GM18526 (cell line): ENCODE measurements at regions not wholly inside any gene's neighbourhood (a gene's known extent, or its start where the extent isn't known, plus 50 kb on each side); places are given as distances from the start of the nearest gene placed in this dataset.

Experiments
- POLR2A ChIP-seq: IDR thresholded peaks from 3 replicates; pipeline ENCODE4 v1.6.1; 2011; ENCODE audit not compliant: insufficient read length; ENCODE audit errors: extremely low read depth

DNA sequence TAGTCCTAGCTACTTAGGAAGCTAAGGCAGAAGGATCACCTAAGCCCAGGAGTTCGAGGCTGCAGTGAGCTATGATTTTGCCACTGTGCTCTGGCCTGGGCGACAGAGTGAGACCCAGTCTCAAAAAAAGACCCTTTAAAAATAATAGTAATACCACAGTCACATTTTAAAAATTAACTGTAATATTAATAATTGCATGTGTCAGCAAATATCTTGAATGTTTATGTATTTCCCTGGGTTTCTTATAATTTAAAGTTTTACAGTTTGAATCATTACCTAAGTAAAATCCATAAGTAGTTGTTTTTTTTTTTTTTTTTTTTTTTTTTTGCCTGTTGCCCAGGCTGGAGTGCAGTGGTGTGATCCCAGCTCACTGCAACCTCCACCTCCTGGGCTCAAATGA lies 69.2 kb downstream of the LYZL2 start:
- no peak for TF ChIP-seq POLR2A

DNA sequence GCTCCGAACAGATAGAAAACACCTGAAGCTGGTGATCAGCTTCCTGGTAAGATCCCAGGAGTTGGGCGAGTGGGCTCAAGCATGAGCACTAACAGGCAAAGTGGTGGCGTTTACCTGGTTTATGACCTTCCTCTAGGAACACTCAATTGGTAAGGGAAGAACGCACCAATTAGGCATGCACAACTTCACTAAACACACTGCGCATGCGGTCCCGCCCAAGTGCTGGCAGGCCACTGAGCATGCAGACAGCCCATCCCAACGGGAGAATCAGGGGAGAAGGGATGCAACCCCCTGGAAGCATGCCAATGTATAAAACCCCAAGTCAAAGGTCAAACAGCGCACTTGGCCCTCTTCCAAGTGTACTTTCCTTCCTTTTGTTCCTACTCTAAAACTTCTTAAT lies 70.4 kb downstream of the LYZL2 start:
- no peak for TF ChIP-seq POLR2A

DNA sequence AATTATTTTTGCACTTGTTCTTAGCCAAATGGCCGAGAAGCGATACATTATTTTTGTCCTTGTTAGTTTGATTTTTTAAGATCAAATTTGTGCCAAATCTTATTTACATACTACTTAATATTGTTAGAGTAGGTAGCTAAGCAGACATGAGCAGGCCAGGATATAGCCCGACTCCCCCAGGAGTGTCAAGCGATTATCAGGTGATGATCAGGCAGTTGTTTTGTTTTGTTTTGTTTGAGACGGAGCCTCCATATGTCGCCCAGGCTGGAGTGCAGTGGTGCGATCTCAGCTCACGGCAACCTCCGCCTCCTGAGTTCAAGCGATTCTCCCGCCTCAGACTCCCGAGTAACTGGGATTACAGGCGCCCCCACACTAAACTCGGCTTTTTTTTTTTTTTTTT lies 71.1 kb downstream of the LYZL2 start:
- no peak for TF ChIP-seq POLR2A

DNA sequence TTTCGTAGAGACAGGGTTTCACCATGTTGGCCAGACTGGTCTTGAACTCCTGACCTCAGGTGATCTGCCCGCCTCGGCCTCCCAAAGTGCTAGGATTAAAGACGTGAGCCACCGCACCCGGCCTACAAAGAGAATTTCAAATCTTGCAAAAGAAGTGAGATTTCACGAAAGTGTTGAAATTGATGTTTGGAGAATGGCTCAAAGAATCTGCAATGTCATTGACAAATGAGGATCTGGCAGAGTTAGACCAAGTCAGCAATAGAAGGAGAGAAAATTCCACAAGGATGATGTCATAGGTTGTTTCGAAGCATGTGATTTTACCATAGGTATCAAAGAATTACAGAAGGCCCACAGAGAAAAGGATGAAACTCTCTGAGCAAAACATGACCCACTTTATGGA lies 71.7 kb downstream of the LYZL2 start:
- no peak for TF ChIP-seq POLR2A

DNA sequence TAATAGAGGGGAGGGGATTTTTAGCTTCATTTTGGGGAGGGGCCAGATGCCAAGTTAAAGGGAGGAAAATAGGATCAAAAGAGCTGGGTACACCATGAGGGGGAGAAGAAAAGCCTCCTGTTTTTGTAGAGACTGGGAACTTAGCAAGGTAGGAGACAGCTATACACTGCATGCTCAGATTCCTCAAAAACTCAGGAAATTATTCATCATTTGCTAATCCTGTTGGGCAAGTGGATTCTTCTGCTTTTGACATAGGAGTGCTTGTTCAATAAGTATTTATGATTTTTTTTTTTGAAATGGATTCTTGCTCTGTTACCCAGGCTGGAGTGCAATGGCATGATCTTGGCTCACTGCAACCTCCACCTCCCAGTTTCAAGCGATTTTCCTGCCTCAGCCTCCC lies 73.4 kb downstream of the LYZL2 start:
- TF ChIP-seq POLR2A: no peak

DNA sequence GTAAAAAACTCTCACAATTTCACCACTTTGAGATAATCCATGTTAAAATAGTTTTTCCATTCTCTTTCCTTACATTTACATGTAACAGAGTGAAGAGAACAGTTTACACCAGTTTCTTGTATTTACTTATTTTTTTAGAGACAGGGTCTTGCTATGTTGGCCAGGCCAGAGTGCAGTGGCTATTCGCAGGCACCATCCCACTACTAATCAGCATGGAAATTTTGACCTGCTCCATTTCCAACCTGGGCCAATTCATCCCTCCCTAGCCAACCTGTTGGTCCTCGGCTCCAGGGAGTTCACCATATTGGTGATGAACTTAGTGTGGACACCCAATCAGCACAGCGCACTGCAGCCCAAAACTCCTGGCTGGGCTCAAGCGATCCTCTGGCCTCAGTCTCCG lies 74.1 kb downstream of the LYZL2 start:
- TF ChIP-seq POLR2A: no peak

DNA sequence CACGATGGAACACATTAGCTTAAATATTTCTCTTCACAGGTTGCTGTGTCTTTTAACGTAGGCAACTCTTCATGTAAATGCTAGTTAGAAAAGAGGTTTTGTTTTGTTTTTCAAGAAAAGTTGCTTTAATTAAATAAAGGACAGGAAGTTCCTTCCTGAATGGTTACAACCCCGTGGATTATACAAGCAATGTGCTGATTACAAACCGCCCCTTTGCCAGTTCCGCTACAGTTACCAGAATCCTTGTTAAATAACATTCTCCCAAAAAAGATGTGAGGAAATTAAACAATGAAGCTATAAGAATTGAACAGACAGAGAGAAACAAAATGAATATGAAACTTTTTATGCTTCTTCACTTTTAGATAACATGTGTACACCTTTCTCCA lies 75.1 kb downstream of the LYZL2 start:
- no peak for TF ChIP-seq POLR2A

DNA sequence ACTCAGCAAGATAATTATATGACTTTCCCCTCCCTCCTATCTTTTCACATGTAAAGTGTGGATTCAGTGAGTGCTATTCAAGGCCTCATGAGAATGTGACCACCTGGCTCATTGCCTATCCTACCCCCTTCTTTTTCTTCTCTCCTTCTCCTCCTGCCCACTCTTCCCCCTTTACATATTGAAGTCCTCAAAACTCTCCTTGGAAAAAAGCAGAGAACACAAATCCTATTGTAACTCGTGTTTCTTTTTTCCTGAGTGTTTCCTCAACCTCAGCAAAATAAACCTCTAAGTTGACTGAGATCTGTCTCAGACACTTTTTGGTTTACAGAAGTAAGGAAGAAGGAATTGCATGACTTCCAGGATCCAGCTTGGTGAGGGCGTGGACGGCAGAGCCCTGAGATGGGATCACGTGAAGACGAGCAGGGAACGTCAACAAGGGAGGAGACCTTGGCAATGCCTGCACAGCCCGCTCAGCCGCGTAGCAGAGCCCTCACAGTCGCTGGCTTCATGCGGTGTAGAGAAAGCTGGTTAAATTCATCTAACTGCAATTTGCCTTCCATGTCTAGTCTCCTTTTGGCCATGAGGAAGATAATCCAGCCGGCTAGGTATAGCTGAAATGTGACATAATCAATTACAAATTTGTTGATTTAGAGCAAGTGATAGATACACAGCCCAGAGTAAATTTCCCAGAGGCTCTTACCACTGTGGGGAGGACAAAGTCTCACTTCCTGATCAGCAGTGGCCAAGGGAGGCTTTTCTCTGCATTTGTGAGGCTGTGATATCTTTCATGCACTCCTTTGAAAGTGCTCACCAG lies 75.7 kb downstream of the LYZL2 start:
- TF ChIP-seq POLR2A: no peak

DNA sequence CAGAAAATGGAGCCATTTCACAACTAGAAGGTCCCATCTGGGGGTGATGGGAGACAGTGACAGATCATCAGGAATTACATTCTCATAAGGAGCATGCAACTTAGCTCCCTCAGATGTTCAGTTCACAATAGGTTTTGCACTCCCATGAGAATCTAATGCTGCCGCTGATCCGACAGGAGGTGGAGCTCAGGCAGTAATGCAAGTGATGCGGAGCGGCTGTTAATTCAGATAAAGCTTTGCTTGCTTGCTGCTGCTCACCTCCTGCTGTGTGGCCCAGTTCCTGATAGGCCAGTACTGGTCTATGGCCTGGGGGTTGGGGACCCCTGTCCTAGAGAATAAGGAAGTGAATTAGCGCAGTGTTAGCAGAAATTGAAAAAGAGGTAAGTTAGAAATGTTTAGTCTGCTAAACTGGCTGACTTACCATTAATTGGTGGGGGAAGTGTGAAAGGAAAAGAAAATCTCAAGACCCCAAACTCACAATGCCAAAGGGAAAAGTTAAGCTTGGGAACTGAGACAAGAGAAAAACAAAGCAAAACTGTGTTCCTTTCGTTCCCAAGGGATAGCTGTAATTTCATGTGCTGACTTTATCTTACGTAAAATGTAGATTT lies 76.4 kb downstream of the LYZL2 start:
- TF ChIP-seq POLR2A: no peak

DNA sequence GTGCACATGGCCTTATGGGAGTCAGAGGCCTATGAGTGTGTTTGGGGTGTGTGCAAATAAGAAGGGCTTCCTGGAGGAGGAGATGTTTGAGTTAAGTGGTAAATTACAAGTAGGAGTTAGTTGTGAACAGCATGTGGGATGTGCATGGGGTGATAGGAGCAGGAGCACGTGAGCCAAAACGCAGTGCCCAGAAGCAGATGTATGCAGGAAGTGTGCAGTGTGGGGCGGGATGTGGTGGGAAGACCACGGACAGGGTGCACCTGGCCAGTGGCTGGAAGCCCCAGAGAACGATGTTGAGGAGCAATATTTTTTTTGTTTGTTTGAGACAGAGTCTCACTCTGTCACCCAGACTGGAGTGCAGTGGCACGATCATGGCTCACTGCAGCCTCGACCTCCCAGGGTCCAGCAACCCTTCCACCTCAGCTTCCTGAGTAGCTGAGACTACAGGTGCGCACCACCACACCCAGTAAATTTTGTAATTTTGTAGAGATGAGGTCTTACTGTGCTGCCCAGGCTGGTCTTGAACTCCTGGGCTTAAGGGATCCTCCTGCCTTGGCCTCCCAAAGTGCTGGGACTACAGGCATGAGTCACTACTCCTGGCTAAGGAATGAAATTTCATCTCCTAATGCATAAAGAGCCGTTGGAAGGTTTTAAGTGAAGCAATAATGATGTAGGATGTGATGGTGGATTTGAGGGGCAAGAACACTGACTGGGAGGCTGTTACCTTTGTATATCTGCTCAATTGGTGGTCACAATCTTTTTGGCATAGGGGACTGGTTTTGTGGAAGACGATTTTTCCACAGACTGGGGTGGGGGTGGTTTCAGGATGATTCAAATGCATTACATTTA lies 78.4 kb downstream of the LYZL2 start:
- no peak for TF ChIP-seq POLR2A

DNA sequence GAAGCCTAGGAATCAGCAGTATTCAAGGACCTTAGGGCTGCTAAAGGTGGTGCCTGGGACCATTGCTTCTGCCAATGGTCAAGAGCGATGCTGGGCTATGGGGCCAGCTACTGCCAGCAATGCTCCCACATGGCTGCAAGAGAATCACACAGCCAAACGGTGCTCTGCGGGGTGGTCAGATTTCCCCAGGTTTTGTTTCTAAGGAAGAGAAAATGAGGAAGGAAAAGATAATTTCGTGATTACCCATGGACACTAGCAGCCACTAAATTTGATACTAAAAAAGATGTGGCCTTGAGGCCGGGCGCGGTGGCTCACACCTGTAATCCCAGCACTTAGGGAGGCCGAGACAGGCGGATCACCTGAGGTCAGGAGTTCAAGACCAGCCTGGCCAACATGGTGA lies 83.0 kb downstream of the LYZL2 start:
- no peak for TF ChIP-seq POLR2A

DNA sequence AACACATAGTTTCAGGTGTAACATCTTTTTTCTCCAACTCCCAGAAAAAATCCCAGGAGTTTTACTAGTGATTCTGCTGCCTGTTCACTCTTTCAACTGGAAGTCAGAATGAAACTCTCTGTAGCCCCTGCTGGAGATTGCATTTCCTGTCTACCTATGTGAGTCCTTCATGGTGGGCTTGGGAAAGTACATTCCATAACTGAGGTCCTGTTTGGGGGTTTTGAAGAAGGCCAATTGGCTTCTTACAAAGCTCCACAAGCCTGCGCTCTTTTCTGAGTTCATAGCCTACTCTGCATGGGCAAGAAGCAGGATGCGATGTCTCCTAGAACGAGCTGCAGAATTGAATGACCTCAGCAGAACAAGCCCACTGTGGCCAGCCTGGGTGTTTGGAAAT lies 86.7 kb downstream of the LYZL2 start:
- TF ChIP-seq POLR2A: no peak

DNA sequence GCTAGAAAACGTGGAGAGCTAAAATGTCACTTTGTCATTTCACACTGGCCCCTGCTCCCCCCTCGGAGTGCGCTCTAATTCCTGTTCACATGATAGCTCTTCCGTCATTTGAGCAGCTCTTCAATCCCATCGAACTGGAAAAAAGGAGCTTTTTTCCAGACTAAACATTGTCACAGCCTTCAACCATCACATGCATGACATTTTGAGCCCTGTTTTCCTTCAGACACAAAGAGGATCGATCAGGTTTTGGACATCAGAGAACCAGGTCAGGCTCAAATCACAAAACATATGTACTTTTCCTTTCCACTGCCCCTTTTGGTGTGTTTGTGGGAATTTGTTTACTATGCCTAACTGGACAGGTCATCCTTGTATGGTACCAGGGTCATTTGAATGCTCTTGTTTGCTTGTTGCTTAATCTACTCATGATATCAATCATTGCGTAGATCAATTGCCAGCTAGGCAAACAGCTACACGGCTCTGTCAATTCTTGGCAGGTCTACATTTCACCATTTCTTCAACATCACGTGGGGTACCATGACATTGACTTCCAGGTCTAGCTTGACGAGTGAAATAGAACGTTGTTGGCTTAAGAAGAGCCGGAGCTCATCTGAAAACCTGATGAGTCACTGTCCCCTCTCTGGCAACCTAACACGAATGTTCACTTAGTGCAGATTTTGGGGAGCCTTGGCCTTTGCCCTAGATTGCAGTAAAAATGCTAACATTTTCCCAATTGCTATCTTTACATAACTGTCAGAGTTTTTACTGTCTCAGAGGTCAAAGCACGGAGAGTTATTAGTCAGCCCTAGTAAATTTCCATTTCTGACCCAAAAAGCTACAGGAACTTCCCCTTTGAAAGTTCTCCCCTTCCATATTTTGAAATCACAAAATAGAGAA lies 87.3 kb downstream of the LYZL2 start:
- no peak for TF ChIP-seq POLR2A

DNA sequence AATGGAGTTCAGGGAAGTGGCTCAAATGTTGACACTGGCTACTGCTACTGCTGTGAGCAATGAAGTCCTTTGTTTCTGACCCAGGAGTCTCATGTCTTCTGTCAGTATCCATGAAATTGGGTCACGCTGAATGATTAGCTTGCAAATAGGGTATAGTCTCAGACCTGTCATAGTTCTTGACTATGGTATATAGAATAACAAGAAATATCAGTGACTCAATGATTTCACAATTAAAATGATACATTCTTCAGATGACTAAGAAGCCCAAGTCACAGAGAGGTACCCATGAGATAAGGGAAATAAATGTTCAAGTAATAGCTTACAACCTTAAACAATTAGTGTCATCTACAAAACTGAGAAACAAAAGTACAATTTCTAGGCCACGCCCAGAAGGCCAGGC lies 89.3 kb downstream of the LYZL2 start:
- TF ChIP-seq POLR2A: no peak

DNA sequence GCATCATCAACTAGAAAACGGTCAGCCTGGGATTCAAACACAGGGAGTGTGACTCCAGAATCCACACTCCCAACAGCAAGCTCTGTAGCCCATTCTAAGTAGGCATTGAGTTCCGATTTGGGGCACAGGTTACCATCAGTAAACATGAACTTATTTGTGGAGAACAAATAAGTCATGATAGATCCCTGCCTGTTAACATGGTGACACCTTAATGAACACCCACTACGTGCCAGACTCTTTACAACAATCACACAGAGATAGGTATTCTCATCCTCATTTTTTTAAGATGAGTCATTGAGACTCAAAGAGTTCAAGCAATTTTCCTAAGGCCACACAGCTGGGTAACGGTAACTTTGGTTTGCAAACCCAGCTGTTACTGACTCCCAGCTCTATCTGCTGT lies 91.5 kb downstream of the LYZL2 start:
- TF ChIP-seq POLR2A: no peak

DNA sequence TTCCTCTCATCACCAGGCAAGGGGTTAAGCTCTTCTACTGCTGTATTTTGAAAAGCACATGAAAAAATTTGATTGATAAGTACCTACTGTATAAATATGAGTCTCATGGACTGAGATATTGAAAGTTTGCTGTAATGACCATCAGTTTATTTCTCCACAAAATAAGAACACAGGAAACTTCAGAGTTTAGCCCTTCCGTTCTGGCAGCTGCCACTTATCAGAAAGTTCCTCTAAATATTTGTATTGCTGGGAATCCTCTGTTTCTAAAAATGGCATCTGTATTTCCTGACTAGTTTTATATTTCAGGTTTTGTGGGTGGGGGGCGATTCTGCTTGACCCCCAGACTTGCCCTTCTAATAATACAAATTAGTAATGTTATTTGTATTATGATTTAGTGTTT lies 92.0 kb downstream of the LYZL2 start:
- no peak for TF ChIP-seq POLR2A

DNA sequence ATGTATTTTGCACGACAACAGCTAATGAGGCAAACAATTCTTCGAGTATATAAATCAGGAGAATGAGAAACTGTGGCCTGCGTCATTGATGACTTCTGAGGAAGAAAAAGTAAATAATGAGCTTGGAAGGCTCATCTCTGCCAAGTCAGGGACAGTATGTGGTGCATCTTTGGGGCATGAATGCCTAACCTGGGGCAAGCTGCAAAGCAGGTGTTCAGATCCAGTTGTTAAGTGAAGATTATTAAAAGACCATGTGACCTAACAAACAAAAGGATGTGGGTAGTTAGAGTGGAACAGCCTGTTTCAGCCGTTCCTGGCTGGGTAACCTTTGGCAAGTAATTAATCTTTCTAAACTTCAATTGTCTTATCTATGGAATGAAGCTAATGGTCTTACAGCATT lies 93.0 kb downstream of the LYZL2 start:
- no peak for TF ChIP-seq POLR2A
